Left ventricle myocardium inferior (tissue), 1 donor: ENCODE measurements at regions not wholly inside any gene's neighbourhood (a gene's known extent, or its start where the extent isn't known, plus 50 kb on each side); places are given as distances from the start of the nearest gene placed in this dataset.
A peak's percentile ranks its signal among the peaks of the same experiment; 100 is the strongest.

Source experiments
- DNase-seq: peaks from one replicate; pipeline ENCODE4 v3.0.0-alpha.2; 2020
- H3K27ac ChIP-seq: fragments of 200-600 bp; replicated peaks from 2 replicates; pipeline ENCODE4 v1.8.0; 2021
- H3K27me3 ChIP-seq: fragments of 200-600 bp; 2 replicates; pipeline ENCODE4 v1.8.0; 2021; ENCODE audit warnings: low read depth
- H3K36me3 ChIP-seq: fragments of 200-600 bp; 2 replicates; pipeline ENCODE4 v1.8.0; 2021
- H3K4me1 ChIP-seq: fragments of 200-600 bp; 2 replicates; pipeline ENCODE4 v1.8.0; 2021
- H3K4me3 ChIP-seq: fragments of 200-600 bp; 2 replicates; pipeline ENCODE4 v1.8.0; 2021; ENCODE audit warnings: mild to moderate bottlenecking, moderate library complexity
- H3K9me3 ChIP-seq: fragments of 200-600 bp; replicated peaks from 2 replicates; pipeline ENCODE4 v1.8.0; 2021
- intact Hi-C: fragments of 100-400 bp; cut with micrococcal nuclease; formaldehyde crosslinking; loops from one replicate; pipeline ENCODE4 v1.11.0; 2022
- TF ChIP-seq, protein P1 (sequence below): fragments of 200-600 bp; IDR thresholded peaks from 2 replicates; pipeline ENCODE4 v1.8.0; 2021; ENCODE audit warnings: antibody characterized with exemption, mild to moderate bottlenecking, borderline replicate concordance
- donor health status: DM: no; HTN: yes; CAD: no; lungs with severe emphysema.

DNA sequence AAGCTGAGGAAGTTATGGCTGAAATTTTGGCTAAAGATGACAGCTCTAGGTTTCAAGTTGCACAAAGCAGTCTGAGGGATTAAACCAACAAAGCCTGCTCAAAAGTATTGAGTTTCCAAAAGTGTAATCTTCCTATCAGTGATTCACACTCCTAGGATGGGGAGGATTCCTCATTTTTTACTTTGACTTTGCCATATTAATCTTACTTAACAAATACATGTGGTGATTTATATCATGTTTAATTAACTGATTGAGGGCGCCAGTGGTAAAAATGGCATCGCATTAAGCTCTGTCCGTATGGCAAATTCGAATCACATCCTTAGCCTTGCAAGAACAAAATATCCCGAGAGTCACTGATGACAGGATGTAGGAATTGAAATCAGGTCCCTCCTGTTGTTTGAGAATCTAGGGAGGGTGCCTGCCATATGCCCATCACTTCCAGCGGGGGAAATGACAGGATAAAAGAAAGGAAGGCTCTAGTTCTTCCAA lies 78.1 kb upstream of the ETAA1 start:
- Histone ChIP-seq H3K4me3 (no peak overlapping the region), H3K27me3 (peaks cover 6% of the 10 kb centered on the region), H3K4me1 (peaks cover 7% of the 10 kb centered on the region), H3K9me3 (no peaks in the 10 kb centered on the region), H3K36me3 (no peaks in the 10 kb centered on the region), H3K27ac (no peak overlapping the region)
- intact Hi-C loops = no loop called here
- TF ChIP-seq, protein P1, sequence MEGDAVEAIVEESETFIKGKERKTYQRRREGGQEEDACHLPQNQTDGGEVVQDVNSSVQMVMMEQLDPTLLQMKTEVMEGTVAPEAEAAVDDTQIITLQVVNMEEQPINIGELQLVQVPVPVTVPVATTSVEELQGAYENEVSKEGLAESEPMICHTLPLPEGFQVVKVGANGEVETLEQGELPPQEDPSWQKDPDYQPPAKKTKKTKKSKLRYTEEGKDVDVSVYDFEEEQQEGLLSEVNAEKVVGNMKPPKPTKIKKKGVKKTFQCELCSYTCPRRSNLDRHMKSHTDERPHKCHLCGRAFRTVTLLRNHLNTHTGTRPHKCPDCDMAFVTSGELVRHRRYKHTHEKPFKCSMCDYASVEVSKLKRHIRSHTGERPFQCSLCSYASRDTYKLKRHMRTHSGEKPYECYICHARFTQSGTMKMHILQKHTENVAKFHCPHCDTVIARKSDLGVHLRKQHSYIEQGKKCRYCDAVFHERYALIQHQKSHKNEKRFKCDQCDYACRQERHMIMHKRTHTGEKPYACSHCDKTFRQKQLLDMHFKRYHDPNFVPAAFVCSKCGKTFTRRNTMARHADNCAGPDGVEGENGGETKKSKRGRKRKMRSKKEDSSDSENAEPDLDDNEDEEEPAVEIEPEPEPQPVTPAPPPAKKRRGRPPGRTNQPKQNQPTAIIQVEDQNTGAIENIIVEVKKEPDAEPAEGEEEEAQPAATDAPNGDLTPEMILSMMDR = no peak
- DNase-seq = no peak

DNA sequence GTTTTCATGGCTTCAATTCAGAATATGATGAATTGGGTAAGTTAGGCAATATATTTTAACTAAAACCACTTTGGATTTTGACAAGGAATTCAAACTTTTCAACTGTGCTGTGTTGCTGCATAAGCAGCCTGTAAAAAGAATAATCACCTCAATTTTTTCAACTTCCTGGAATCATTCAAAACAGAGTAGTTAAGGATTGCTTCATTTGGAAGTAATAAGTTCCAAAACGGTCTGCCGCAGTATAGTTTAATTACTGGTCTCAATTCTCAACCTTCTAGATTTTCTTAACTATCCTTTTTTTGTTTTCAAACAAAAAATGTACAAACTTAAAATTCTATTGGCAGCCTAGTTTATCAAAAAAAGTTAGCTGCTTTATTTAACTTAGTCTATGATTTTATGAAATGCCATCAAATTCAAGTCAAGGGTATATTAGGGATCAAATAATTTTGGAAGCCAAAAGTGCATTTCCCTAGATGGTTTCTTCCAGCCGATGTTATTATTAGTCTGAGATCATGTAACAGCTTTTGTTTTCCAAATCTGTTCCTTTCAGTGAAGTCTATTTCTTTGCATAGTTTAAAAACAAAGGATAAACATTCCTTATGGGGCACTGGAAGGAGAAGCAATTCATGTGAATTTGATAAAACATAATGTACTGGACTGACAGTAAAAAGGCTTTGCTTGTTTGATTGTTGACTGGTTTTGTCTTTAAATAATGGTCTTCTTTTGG lies 76.1 kb upstream of the ETAA1 start:
- Histone ChIP-seq H3K36me3 (no peaks in the 10 kb centered on the region), H3K9me3 (no peaks in the 10 kb centered on the region), H3K27ac (no peak overlapping the region), H3K4me3 (no peak overlapping the region), H3K4me1 (peaks cover 7% of the 10 kb centered on the region), H3K27me3 (peaks cover 24% of the 10 kb centered on the region)
- intact Hi-C loops = no loop called here
- TF ChIP-seq, protein P1 = no peak
- DNase-seq = no peak

DNA sequence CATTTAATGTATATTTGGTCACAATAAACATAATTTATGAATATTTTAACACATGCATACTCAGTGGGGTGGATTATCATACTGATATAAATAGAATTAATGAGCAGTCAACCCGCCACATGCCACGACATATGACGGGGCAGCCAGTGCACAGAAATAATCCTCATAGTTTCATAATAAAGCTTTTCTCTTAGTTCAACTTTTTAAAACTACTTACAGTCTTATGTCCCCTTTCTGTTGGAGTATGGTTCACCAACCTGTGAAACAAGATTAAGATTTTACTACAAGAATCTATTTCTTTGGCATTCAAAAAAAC lies 75.6 kb upstream of the ETAA1 start:
- H3K27me3 ChIP-seq = peaks cover 29% of the 10 kb centered on the region
- intact Hi-C loops = no loop called here
- no peak overlapping the region for H3K27ac ChIP-seq
- TF ChIP-seq, protein P1 = no peak
- no peaks in the 10 kb centered on the region for H3K9me3 ChIP-seq
- H3K4me3 ChIP-seq = no peak overlapping the region
- peaks cover 7% of the 10 kb centered on the region for H3K4me1 ChIP-seq
- no peaks in the 10 kb centered on the region for H3K36me3 ChIP-seq
- no peak for DNase-seq

DNA sequence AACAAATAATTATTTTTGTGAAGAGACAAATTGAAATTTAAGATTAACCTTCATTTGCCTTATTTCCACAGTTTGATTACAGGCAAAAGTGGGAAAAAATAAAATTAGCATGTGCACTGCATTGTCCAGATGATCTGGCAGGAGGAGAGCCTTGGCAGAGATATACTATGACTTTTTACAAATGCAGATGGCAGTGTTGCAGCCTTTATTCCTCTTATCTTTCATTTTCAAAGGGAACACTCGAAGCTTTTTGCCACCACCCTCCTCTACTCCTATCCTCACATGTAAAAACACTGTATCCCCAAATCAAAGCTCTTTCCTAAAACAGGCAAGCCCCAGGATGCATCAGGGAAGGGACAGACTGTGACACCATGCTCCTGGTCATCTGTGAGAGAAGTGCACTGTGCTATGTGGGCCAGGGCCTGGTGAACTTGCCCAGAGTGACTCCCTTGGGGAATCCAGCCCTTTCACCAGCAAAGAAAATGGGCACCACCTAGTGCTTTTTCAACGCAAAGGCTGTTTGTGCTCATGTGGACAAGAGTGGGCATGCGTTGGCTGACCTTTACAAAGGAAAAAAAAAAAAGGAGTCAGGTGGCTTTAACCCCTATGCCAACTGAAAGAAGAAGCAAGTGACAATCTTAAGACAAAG lies 74.7 kb upstream of the ETAA1 start:
- intact Hi-C loops = no loop called here
- Histone ChIP-seq H3K36me3 (no peaks in the 10 kb centered on the region), H3K27me3 (peaks cover 38% of the 10 kb centered on the region), H3K4me3 (no peak overlapping the region), H3K9me3 (no peaks in the 10 kb centered on the region), H3K4me1 (peaks cover 7% of the 10 kb centered on the region), H3K27ac (no peak overlapping the region)
- TF ChIP-seq, protein P1 = peak; percentile 37
- peak; percentile 17 for DNase-seq

DNA sequence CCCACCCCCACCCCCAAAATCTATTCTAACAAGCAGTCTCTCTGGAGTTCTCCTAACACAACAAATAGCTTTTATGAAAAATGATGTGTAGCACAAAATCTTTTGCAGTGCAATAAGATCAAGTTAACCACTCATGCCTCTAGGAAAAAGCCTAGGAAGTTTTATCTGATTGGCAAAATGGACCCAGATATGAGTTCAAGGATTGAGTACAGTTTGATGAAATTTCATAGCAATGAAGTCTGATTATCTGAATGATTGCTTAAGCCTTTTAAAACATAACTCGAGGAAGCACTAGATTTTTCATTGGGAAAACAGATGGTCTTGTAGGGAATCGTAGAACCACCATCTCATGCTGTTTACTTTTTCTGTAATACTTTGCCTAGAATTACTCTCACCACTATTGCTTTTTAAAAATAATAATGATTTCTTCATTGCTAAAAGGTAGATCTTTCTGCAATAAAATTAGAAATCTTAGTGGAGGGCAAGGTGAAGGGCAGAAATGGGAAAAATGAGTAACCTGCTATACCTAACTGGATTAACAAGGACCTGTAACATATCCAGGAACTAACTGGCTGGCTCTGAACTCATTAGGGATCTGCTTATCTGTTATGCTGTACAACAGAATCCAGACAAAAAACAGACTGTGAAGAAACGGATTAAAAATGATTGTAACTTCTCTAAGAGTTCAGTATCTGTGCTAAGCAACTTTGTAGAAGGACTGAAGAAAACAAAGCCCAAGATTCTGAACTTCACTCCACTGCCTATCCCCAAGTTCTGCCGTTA lies 73.7 kb upstream of the ETAA1 start:
- peaks cover 7% of the 10 kb centered on the region for H3K4me1 ChIP-seq
- intact Hi-C loops = no loop called here
- H3K27ac ChIP-seq = no peak overlapping the region
- no peak overlapping the region for H3K4me3 ChIP-seq
- H3K27me3 ChIP-seq = peaks cover 47% of the 10 kb centered on the region
- no peaks in the 10 kb centered on the region for H3K9me3 ChIP-seq
- TF ChIP-seq, protein P1 = no peak
- DNase-seq = no peak
- H3K36me3 ChIP-seq = no peaks in the 10 kb centered on the region
